ENCODE measurements at regions not wholly inside any gene's neighbourhood (a gene's known extent, or its start where the extent isn't known, plus 50 kb on each side); places are given as distances from the start of the nearest gene placed in this dataset.

GRCh38 chr1:14529475-14529874 lies 69.0 kb upstream of the KAZN start:
- TF ChIP-seq POLR2A (IDR thresholded peaks at IDR 0.05) (no peak), CTCF (IDR thresholded peaks at IDR 0.05) (no peak), POLR2AphosphoS5 (IDR thresholded peaks at IDR 0.05) (no peak)
